GM18909 (cell line): ENCODE measurements at regions not wholly inside any gene's neighbourhood (a gene's known extent, or its start where the extent isn't known, plus 50 kb on each side); places are given as distances from the start of the nearest gene placed in this dataset.
"Not testable (repeated sequence)": the region's sequence is repeated elsewhere in the genome, so short reads cannot be mapped to it uniquely, and the experiment has no call there.

Source experiments
- ATAC-seq: cut with Tn5 transposase; IDR thresholded peaks from one replicate; pipeline ENCODE4 v1.9.1; 2021; ENCODE audit warnings: mild to moderate bottlenecking; ENCODE audit not compliant: unreplicated experiment, poor library complexity

GRCh38 chr10:56447613-56448012 is 86.6 kb upstream of the ZWINT start:
- not testable (repeated sequence) for ATAC-seq

GRCh38 chr10:56441337-56441736 is 80.3 kb upstream of the ZWINT start:
- not testable (repeated sequence) for ATAC-seq
